Transverse colon (tissue), 4 donors: ENCODE measurements at regions not wholly inside any gene's neighbourhood (a gene's known extent, or its start where the extent isn't known, plus 50 kb on each side); places are given as distances from the start of the nearest gene placed in this dataset.

ENCODE experiments used
- CTCF ChIP-seq, 5 experiments: fragments of 200-600 bp in 3 of 5; fragments of 450-650 bp in 2 of 5; sonication (generic) in 3 of 5; IDR thresholded peaks; 1 replicate in 2 of 5; 2 replicates in 3 of 5; pipeline ENCODE4 v1.5.1; 2016 to 2017; ENCODE audit warnings: antibody characterized with exemption in 5 of 5, inconsistent platforms in 3 of 5, mild to moderate bottlenecking in 2 of 5, moderate library complexity in 1 of 5
- EP300 ChIP-seq: sonication (generic); formaldehyde crosslinking; IDR thresholded peaks from one replicate; pipeline ENCODE4 v1.6.1; 2017; ENCODE audit warnings: antibody characterized with exemption, low read depth
- POLR2A ChIP-seq: fragments of 450-650 bp; IDR thresholded peaks from one replicate; pipeline ENCODE4 v1.6.1; 2016; ENCODE audit warnings: antibody characterized with exemption, mild to moderate bottlenecking, moderate library complexity
- POLR2AphosphoS5 ChIP-seq, 3 donors: sonication (generic); formaldehyde crosslinking; IDR thresholded peaks; one replicate each; pipeline ENCODE4 v1.6.1; 2016; ENCODE audit warnings: antibody characterized with exemption in 3 of 3

DNA sequence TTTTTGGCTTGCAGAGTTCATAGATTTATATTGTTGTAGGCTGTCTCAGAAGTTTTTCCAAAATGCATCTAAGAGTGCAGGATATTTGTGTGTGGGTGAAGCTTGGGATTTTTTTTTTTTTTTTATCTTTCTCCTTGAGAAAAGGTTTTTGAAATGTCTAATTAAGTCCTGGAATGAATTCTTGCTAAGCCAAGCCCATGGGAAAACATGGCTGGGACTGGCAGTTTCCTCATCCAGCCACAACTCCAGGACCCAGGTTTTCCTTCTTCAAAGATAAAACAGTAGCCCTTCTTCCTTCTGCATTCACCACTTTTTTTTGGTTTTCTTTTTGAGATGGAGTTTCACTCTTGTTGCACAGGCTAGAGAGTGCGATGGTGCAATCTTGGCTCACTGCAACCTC is 242.5 kb upstream of the JAG1 start:
- TF ChIP-seq POLR2A (no peak), CTCF (IDR thresholded peaks at IDR 0.05) (no peak), POLR2AphosphoS5 (IDR thresholded peaks at IDR 0.05) (no peak), EP300 (no peak)
